ENCODE measurements at regions not wholly inside any gene's neighbourhood (a gene's known extent, or its start where the extent isn't known, plus 50 kb on each side); places are given as distances from the start of the nearest gene placed in this dataset.

DNA sequence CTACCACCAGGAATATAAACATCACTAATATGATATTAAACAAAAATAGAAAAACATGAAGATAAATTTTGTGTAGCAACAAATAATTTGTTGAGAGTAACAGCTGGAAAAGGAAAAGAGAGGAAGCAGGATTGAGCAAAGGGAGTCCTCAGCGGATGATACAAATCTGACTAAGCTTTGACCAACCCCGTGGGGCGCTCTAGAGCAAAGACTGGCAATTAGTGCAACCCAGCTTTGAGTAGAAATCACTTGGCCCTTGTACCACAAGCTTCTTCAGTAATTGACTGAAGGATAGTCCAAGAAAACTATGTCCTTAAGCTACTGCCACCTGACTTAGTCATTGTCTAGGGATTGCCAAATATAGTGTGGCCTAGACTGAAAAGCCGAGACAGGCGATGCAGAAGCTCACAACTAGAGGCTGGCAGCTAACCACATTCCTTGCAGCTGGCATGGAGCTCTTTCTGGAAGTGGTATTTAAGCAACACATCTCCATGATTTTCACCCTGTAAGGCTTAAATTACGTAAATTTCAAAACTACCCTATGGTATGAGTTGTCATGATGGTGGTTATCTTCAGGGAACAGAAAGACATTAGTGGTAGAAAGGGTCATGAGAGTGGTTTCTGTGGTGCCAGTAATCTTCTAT is 396.0 kb downstream of the PDGFC start:
- Histone ChIP-seq H3K27ac (ENCODE audit: low read length in 2 of 2) (no peak overlapping the region), H3K9me3 (ENCODE audit: control extremely low read depth in 1 of 3, control insufficient read depth in 2 of 3, insufficient read depth in 1 of 3, low read length in 2 of 3) (peaks cover 0 to 2% (median 0%) of the 10 kb centered on the region in 3 donors), H3K4me1 (ENCODE audit: control insufficient read depth in 2 of 2, insufficient read depth in 2 of 2, low read length in 2 of 2) (no peaks in the 10 kb centered on the region), H4K20me1 (ENCODE audit: control insufficient read depth, insufficient read depth, low read length, poor library complexity, severe bottlenecking) (no peaks in the 10 kb centered on the region), H3K36me3 (replicated peaks in 1 of 2; ENCODE audit: control extremely low read depth in 1 of 2, control insufficient read depth in 1 of 2, extremely low read depth in 1 of 2, insufficient read depth in 2 of 2, low read length in 1 of 2) (no peaks in the 10 kb centered on the region), H2AFZ (ENCODE audit: insufficient read depth, low read depth, low read length, poor library complexity, severe bottlenecking) (no peak overlapping the region), H3K9ac (ENCODE audit: low read length) (no peak overlapping the region), H3K27me3 (replicated peaks in 1 of 4; ENCODE audit: control extremely low read depth in 1 of 4, control insufficient read depth in 3 of 4, insufficient read depth in 4 of 4, low read length in 3 of 4) (no peaks in the 10 kb centered on the region), H3K79me2 (ENCODE audit: control insufficient read depth, insufficient read depth, low read length) (no peaks in the 10 kb centered on the region), H3K4me2 (replicated peaks; ENCODE audit: low read depth, low read length, poor library complexity, severe bottlenecking) (no peak overlapping the region), H3K4me3 (ENCODE audit: control extremely low read depth in 1 of 5, extremely low read depth in 1 of 5, insufficient read depth in 1 of 5, low read depth in 2 of 5, low read length in 4 of 5) (no peak overlapping the region)
- TF ChIP-seq EZH2 (IDR thresholded peaks at IDR 0.05; ENCODE audit: borderline replicate concordance, insufficient read depth, low read depth, low read length, poor library complexity, severe bottlenecking): no peak
- TF ChIP-seq CTCF (IDR thresholded peaks at IDR 0.05): no peak
- CTCF ChIA-PET: interaction anchor here (0.5 kb wide), 1 partner anchor 1399 kb away, joined by 3 read pairs; no protein-coding TSS in a partner anchor
- DNase-seq (no peak), ATAC-seq (ENCODE audit: low read depth) (no peak)
- H3K4me1 Mint-ChIP-seq: no peaks in the 10 kb centered on the region
- H3K27me3 Mint-ChIP-seq: no peaks in the 10 kb centered on the region
- no peak overlapping the region for H3K4me3 Mint-ChIP-seq
- 100% methylated on average over 2 of the region's 6 CpGs for WGBS (ENCODE audit: insufficient coverage)
- no peak overlapping the region for H3K27ac Mint-ChIP-seq
- H3K9me3 Mint-ChIP-seq (ENCODE audit: insufficient read depth): peaks cover 4% of the 10 kb centered on the region
- intact Hi-C loops (cut with micrococcal nuclease): no loop called here
- POLR2A ChIA-PET: no interaction called here

- ATAC-seq (ENCODE audit: low read depth) (no peak), DNase-seq (no peak)
- ChIA-PET POLR2A (no interaction called here), CTCF (no interaction called here)
- intact Hi-C loops (cut with micrococcal nuclease): no loop called here
- Mint-ChIP-seq H3K27me3 (no peaks in the 10 kb centered on the region), H3K4me1 (no peaks in the 10 kb centered on the region), H3K9me3 (ENCODE audit: insufficient read depth) (peaks cover 4% of the 10 kb centered on the region), H3K27ac (no peak overlapping the region), H3K4me3 (no peak overlapping the region)
- peaks cover 0 to 2% (median 0%) of the 10 kb centered on the region in 3 donors for H3K9me3 ChIP-seq (ENCODE audit: control extremely low read depth in 1 of 3, control insufficient read depth in 2 of 3, insufficient read depth in 1 of 3, low read length in 2 of 3)
- WGBS (ENCODE audit: insufficient coverage): 81% methylated on average over 5 of the region's 5 CpGs
- H3K36me3 ChIP-seq (replicated peaks in 1 of 2; ENCODE audit: control extremely low read depth in 1 of 2, control insufficient read depth in 1 of 2, extremely low read depth in 1 of 2, insufficient read depth in 2 of 2, low read length in 1 of 2): no peaks in the 10 kb centered on the region
- no peaks in the 10 kb centered on the region for H3K27me3 ChIP-seq (replicated peaks in 1 of 4; ENCODE audit: control extremely low read depth in 1 of 4, control insufficient read depth in 3 of 4, insufficient read depth in 4 of 4, low read length in 3 of 4)
- no peak overlapping the region for H3K27ac ChIP-seq (ENCODE audit: low read length in 2 of 2)
- no peak overlapping the region for H3K4me2 ChIP-seq (replicated peaks; ENCODE audit: low read depth, low read length, poor library complexity, severe bottlenecking)
- no peak overlapping the region for H2AFZ ChIP-seq (ENCODE audit: insufficient read depth, low read depth, low read length, poor library complexity, severe bottlenecking)
- no peaks in the 10 kb centered on the region for H3K79me2 ChIP-seq (ENCODE audit: control insufficient read depth, insufficient read depth, low read length)
- H3K9ac ChIP-seq (ENCODE audit: low read length): no peak overlapping the region
- H3K4me1 ChIP-seq (ENCODE audit: control insufficient read depth in 2 of 2, insufficient read depth in 2 of 2, low read length in 2 of 2): no peaks in the 10 kb centered on the region
- H3K4me3 ChIP-seq (ENCODE audit: control extremely low read depth in 1 of 5, extremely low read depth in 1 of 5, insufficient read depth in 1 of 5, low read depth in 2 of 5, low read length in 4 of 5): no peak overlapping the region
- TF ChIP-seq CTCF (IDR thresholded peaks at IDR 0.05): no peak
- no peak for TF ChIP-seq EZH2 (IDR thresholded peaks at IDR 0.05; ENCODE audit: borderline replicate concordance, insufficient read depth, low read depth, low read length, poor library complexity, severe bottlenecking)
- no peaks in the 10 kb centered on the region for H4K20me1 ChIP-seq (ENCODE audit: control insufficient read depth, insufficient read depth, low read length, poor library complexity, severe bottlenecking)
Measured at GRCh38 chr4:156571146-156571545, 400.5 kb downstream of the PDGFC start.

Data from B cell (primary cell).